Stimulated activated CD4-positive, alpha-beta T cell treated with anti-CD3 and anti-CD28 coated beads, Interleukin-2, amount 100 ng/mL, for 4 hours (primary cell): ENCODE measurements at regions not wholly inside any gene's neighbourhood (a gene's known extent, or its start where the extent isn't known, plus 50 kb on each side); places are given as distances from the start of the nearest gene placed in this dataset.

Experiments
- DNase-seq: peaks from one replicate; pipeline ENCODE4 v3.0.0-alpha.2; 2020; ENCODE audit warnings: low read depth

- no peak for DNase-seq
These were observed 61.3 kb upstream of the UGT8 start for GRCh38 chr4:114537352-114537751.

- no peak for DNase-seq
These were observed 60.5 kb upstream of the UGT8 start for GRCh38 chr4:114538012-114538617.

- DNase-seq: no peak
These were observed 58.6 kb upstream of the UGT8 start for GRCh38 chr4:114539985-114540384.

GRCh38 chr4:114547340-114548134 is 51.1 kb upstream of the UGT8 start:
- no peak for DNase-seq
